Myocyte (in vitro differentiated cells): ENCODE measurements at regions not wholly inside any gene's neighbourhood (a gene's known extent, or its start where the extent isn't known, plus 50 kb on each side); places are given as distances from the start of the nearest gene placed in this dataset.
"Not testable (repeated sequence)": the region's sequence is repeated elsewhere in the genome, so short reads cannot be mapped to it uniquely, and the experiment has no call there.

Source experiments
- DNase-seq: peaks from one replicate; pipeline ENCODE4 v3.0.0-alpha.2; 2012; ENCODE audit warnings: low read depth

DNA sequence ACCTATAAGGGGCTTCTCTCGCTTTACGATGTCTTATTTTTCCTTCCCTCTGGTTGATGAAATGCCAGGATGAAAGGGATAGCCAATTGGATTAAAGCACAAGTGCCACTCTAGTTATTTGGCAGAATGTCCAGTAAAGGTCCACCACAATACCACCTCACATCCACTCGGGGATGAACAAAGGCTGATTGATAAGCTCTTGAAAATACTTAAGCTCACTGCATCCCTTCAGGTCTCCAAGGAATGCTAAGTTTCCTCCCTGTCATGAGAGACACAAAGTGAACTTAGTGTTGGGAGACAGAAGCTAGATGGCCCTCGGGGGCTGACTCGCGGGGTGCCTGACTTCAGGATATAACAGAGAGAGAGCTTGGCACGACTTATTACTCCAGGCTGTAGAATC lies 185.9 kb upstream of the ZNF644 start:
- DNase-seq = not testable (repeated sequence)

DNA sequence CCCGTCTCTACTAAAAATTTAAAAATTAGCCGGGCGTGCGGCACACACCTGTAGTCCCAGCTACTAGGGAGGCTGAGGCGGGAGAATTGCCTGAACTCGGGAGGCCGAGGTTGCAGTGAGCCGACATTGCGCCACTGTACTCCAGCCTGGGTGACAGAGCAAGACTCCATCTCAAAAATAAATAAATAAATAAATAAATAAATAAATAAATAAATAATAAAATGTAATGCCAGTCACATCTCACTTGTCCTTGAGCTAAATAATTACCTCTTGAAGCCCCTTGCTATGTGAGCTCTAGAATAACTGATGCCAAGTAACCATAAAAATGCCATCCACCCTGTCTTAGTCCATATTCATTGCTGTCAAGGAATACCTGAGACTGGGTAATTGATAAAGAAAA lies 182.3 kb upstream of the ZNF644 start:
- DNase-seq = not testable (repeated sequence)

DNA sequence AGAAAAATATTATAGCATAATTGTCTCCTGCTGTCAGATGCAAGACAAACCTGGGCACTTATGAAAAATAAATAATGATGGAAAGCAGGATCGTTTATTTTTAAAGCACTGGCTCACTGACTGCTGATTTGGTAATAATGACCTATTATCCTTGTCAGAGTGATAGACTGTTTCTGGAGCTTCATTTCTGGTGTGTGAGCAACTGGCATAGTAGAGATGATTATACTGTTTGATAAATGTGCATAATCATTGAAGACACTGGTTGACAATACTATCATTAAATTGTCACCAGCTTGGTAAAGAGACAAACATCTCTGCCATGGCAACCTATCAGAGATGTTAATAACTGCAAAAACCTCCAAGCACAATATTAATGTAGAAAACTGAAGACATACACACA lies 179.9 kb upstream of the ZNF644 start:
- DNase-seq = no peak

DNA sequence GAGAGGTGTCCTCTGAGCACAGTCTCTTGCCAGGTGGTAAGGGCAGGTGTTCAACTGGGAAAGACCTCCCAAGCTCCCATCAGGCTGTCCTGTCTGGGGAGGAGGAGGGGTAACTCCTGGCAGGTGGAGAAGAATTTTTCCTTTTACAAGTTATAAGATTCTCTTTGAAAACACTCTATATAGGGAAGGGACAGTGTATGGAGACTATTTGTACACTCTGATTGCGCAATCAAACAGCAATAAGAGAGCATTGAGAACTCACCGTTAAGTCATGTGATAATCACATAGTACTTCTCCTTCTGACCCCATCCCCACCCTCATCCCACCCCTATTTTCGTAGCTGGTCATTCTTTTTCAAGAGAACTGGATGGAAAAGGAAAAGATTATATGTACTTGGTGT lies 179.3 kb upstream of the ZNF644 start:
- no peak for DNase-seq

- no peak for DNase-seq
Observed at GRCh38 chr1:91200675-91201074, 178.8 kb upstream of the ZNF644 start.

DNA sequence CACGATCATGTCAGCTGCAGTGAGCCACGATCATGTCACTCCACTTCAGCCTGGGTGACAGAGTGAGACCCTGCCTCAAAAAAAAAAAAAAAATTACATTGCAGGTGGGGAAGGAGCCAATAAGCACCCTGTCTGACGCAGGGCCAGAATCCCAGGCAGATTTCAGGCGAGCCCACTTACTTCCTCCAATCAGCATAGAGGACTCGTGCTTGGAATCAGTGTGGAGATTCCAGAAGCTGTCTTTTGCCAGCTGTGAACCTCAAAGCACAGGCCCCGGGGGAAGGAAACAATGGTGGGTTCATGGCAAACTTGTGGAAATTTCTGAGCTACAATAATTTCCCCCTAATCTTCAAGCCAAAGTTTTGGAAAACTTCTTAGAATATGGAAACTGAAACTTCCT lies 178.2 kb upstream of the ZNF644 start:
- no peak for DNase-seq

- no peak for DNase-seq
Observed at GRCh38 chr1:91190996-91191395, 169.2 kb upstream of the ZNF644 start.

GRCh38 chr1:91189096-91189495 lies 167.3 kb upstream of the ZNF644 start:
- no peak for DNase-seq

- DNase-seq = not testable (repeated sequence)
Observed at GRCh38 chr1:91182807-91183206, 161.0 kb upstream of the ZNF644 start.

GRCh38 chr1:91176250-91176649 lies 154.4 kb upstream of the ZNF644 start:
- DNase-seq = no peak

- DNase-seq = no peak
Observed at GRCh38 chr1:91174734-91175133, 152.9 kb upstream of the ZNF644 start.

DNA sequence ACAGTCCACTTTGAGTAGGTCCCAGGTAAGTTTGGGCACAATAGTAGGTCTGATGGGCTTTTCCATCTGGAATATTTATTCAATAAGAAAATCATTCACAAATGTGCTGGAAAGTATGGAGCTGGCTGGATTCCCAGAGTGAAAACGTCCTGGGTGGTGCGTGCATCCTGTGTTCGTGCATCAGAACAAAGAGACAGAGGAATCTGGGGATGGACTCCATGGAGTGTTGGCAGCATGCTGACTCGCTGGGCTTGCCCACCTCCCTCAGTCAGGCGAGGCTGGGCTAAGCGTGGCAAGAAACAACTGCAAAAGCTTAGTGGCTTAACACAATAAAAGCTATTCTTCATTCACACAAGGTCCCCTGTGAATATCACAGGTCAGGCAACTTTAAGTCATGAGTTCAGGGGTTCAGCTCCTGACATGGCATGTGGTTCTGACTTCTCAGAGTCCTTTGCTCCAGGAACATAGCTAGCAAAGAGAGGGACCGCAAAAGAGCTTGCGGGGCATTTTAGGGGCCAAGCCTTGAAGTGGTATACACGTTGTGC lies 151.6 kb upstream of the ZNF644 start:
- no peak for DNase-seq

DNA sequence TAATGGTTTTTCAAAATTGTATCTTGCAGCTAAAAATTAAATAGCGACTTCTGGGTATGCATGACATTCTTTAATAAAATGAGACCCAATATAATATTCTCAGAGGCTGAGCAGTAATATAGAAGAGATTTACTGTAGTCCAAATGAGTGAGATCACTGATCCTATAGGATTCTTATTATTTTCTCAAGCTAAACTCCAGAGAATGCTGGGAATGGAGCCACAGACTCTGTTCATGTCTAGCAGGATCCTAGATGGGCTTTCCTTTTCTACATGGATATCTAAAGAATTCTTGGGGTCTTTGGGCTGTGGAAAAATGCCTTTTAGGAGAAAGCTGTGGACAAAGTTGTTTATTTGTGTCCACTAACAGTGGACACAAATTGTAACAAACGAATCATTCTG lies 150.7 kb upstream of the ZNF644 start:
- no peak for DNase-seq

DNA sequence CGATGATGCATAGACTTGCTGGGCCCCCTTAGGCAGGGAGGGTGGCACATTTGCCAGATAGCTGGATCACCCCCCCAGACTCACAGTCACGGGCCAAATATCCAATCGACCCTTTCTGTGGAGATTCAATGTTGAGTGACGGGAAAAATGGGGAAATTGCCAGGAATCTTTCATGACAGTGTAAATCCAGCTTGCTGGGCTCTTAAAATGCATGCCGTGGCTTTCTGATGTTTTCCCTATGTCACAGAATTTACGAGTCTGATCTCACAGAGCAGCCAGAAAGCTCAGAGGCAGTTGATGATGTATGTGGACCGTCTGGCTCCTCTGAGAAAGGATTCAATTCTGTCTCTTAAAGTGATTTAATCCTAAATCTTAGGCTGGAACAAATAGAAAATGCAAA lies 150.1 kb upstream of the ZNF644 start:
- DNase-seq = no peak

GRCh38 chr1:91170571-91170970 lies 148.7 kb upstream of the ZNF644 start:
- DNase-seq = no peak

GRCh38 chr1:91166106-91166712 lies 144.4 kb upstream of the ZNF644 start:
- peak; percentile 51 for DNase-seq

DNA sequence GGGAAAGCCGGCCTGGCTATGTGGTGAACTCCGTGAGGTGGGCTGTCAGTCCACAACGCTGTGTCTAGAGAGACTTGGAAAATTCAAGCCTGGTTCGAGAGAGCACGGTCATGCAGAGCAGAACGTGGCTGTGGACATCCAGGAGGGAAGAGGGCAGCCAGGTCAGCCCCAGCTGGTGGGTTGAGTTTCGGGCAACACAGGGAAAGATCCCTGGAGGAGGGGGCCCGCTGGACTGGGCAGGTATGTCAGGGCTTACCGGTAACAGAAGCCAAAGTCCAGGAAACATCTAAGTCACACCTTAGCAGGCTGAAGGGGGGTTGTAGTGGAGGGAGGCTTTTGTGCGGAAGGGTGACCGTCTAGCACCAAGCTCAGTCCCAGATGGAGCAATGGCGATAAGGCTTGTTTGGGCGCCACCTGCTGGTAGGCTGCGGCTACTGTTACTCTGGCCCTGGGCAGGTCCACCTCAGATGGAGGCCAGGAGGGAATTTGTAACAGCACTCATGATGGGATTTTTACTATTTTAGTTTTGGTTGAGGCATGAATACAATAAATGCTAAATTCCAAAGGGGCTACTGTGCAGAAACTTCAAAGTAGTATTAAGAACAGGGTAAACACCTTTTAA lies 143.3 kb upstream of the ZNF644 start:
- DNase-seq = peak; percentile 64

DNA sequence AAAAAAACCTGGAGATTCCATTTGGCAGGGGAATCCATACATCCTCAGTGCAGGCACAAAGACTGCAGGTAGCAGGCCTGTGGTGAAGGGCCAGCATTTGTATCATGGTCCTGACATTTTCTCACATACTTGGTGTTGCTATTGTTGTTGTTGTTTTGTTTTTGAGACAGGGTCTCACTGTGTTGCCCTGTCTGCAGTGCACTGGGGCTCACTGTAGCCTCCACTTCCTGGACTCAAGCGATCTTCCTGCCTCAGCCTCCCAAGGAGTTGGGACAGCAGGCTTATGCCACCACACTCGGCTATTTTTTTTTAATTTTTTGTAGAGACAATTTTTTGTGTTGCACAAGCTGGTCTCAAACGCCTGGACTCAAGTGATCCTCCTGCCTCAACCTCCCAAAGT lies 140.8 kb upstream of the ZNF644 start:
- no peak for DNase-seq

DNA sequence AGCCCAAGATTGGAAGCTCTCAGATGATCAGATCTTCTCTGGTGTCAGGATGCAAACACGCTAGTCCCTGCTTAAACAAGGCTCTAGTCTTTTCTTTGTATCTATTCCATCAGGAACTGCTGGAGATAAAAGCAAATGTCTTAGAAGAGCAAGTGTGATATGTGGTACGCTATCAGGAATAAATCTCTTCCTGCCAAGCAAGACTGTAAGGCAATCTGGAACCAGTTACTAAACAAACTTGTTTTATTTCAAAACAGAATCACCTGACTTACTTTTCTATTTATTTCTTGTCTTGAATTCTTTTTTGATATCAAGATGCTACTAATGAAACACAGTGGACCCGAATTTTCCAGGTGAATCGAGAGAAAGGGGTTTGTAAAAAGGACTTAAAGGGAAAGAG lies 139.9 kb upstream of the ZNF644 start:
- DNase-seq = no peak

DNA sequence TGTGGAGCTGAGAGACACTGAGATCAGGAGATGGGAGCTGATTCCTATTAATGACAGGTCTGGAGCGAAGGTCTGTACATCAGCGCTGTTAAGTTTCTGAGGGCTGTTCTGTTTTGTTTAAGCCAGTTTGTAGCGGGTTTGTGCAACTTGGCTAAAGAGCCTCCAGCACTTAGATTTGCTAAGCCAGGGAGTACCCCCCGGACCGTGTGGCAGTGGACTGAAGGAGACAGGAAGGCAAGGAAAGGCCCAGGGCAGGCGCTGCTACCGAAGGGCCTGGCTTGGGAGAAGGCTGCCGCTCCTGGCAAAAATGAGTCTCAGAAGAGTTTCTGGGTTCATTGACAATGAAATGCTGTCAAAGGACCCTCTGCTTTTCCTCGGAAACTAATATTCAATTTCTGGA lies 139.3 kb upstream of the ZNF644 start:
- DNase-seq = no peak

DNA sequence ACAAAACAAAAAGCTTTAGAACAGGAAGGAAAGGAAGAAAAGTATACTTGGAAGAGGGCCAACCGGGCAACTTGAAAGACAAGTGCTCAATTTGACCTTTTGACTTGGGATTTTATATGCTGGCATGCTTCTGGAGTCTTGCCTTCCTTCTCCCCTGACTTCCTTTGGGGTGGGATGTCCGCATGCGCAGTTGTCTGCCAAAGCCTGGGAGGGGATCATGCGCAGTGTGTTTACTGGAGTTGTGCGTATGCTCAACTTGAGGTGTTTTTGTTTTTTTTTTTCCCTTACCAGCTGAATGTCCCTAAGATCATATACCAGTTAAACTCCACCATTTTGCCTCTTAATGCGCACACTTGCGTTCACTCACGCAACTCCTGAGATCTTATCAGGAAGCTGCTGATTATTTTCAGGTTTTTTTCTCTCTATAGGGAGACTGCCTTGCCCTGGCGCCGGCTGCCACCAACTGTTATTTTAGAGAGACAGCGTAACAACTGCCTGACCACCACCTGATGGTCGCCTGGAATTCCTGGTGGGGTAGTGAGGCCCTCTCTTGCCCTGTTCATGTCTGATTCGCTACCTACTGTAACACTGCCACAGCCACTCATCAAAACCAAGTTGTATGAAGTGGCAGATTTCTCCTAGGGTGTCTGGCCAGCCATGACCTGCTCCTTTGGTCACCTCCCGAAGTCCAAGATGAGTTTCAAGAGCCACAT lies 138.7 kb upstream of the ZNF644 start:
- DNase-seq = no peak

- DNase-seq = no peak
Observed at GRCh38 chr1:91153341-91153740, 131.5 kb upstream of the ZNF644 start.

DNA sequence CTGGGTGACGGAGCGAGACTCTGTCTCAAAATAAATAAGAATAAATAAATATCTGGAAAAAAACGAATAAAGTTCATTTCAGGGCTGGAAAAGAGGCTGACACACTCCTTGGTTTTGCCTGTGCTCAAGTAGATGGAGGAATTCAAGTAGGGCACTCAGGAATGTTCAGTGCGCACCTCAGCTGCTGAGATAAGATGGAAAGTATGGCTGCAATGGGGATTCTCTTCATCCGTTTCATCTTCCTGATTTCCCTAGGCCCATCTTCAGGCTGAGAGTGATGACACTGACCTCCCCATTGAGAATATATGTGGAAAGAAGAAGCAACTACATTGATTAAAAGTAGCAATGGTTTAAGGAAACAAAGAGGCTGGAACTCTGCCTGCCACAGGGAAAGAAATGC lies 130.5 kb upstream of the ZNF644 start:
- DNase-seq = no peak
